Mesenchymal stem cell (in vitro differentiated cells and primary cell): ENCODE measurements at regions not wholly inside any gene's neighbourhood (a gene's known extent, or its start where the extent isn't known, plus 50 kb on each side); places are given as distances from the start of the nearest gene placed in this dataset.
A peak's percentile ranks its signal among the peaks of the same experiment; 100 is the strongest.

Source experiments
- DNase-seq: peaks from one replicate; pipeline ENCODE4 v3.0.0-alpha.2; 2013
- H2AFZ ChIP-seq: one replicate; pipeline ENCODE4 v1.6.1; 2013; ENCODE audit warnings: low read depth, mild to moderate bottlenecking, control low read depth, inconsistent platforms, low read length, moderate library complexity
- H2AK5ac ChIP-seq: 2 replicates; pipeline ENCODE4 v1.6.1; 2013; ENCODE audit warnings: low read length, moderate library complexity, mild to moderate bottlenecking, inconsistent platforms; ENCODE audit not compliant: severe bottlenecking
- H2BK120ac ChIP-seq: one replicate; pipeline ENCODE4 v1.6.1; 2013; ENCODE audit warnings: low read depth, mild to moderate bottlenecking, inconsistent platforms, low read length, moderate library complexity
- H2BK12ac ChIP-seq, 2 experiments: one replicate each; pipeline ENCODE4 v1.6.1; 2013; ENCODE audit warnings: inconsistent platforms in 2 of 2, low read length in 2 of 2, mild to moderate bottlenecking in 2 of 2, moderate library complexity in 2 of 2, control low read depth in 1 of 2
- H2BK15ac ChIP-seq: one replicate; pipeline ENCODE4 v1.6.1; 2013; ENCODE audit warnings: mild to moderate bottlenecking, low read depth, inconsistent platforms; ENCODE audit not compliant: poor library complexity, severe bottlenecking
- H2BK5ac ChIP-seq: 2 replicates; pipeline ENCODE4 v1.6.1; 2013; ENCODE audit warnings: low read depth, mild to moderate bottlenecking, low read length, control low read depth, inconsistent platforms; ENCODE audit not compliant: poor library complexity, severe bottlenecking
- H3K14ac ChIP-seq, 2 experiments: one replicate each; pipeline ENCODE4 v1.6.1; 2013; ENCODE audit warnings: inconsistent platforms in 2 of 2, low read length in 2 of 2, control low read depth in 1 of 2, mild to moderate bottlenecking in 1 of 2, moderate library complexity in 1 of 2
- H3K18ac ChIP-seq, 2 experiments: one replicate each; pipeline ENCODE4 v1.6.1; 2013; ENCODE audit warnings: inconsistent platforms in 2 of 2, low read length in 2 of 2, control low read depth in 1 of 2, low read depth in 1 of 2, mild to moderate bottlenecking in 1 of 2
- H3K23ac ChIP-seq, 2 experiments: one replicate each; pipeline ENCODE4 v1.6.1; 2013; ENCODE audit warnings: inconsistent platforms in 2 of 2, low read length in 2 of 2, mild to moderate bottlenecking in 2 of 2, moderate library complexity in 2 of 2, control low read depth in 1 of 2
- H3K27ac ChIP-seq: 2 replicates; pipeline ENCODE4 v1.5.1; 2013; ENCODE audit warnings: mild to moderate bottlenecking, moderate library complexity, low read length, control low read depth, inconsistent platforms; ENCODE audit not compliant: poor library complexity, severe bottlenecking
- H3K27me3 ChIP-seq, 2 experiments: 2 replicates each; pipeline versions ENCODE4 v1.6.1 to v1.7.0; 2013; ENCODE audit warnings: low read length in 2 of 2, mild to moderate bottlenecking in 2 of 2, moderate library complexity in 2 of 2, control low read depth in 1 of 2, inconsistent platforms in 1 of 2; ENCODE audit not compliant: control insufficient read depth in 1 of 2, insufficient read depth in 1 of 2
- H3K36me3 ChIP-seq, 2 experiments: 2 replicates each; pipeline versions ENCODE4 v1.6.1 to v1.7.0; 2013; ENCODE audit warnings: low read length in 2 of 2, control low read depth in 1 of 2, inconsistent platforms in 1 of 2, low read depth in 1 of 2, mild to moderate bottlenecking in 1 of 2; ENCODE audit not compliant: insufficient read depth in 2 of 2, control insufficient read depth in 1 of 2
- H3K4ac ChIP-seq, 2 experiments: one replicate each; pipeline ENCODE4 v1.6.1; 2013; ENCODE audit warnings: inconsistent platforms in 2 of 2, low read length in 2 of 2, mild to moderate bottlenecking in 2 of 2, moderate library complexity in 2 of 2, control low read depth in 1 of 2, low read depth in 1 of 2
- H3K4me1 ChIP-seq: 2 replicates; pipeline ENCODE4 v1.6.1; 2013; ENCODE audit warnings: low read depth, low read length, control low read depth; ENCODE audit not compliant: control insufficient read depth, insufficient read depth
- H3K4me2 ChIP-seq: 2 replicates; pipeline ENCODE4 v1.6.1; 2013; ENCODE audit warnings: low read length, mild to moderate bottlenecking, inconsistent platforms; ENCODE audit not compliant: poor library complexity, severe bottlenecking
- H3K4me3 ChIP-seq, 2 experiments: 2 replicates each; pipeline versions ENCODE4 v1.5.1 to v1.7.0; 2013; ENCODE audit warnings: low read length in 2 of 2, mild to moderate bottlenecking in 2 of 2, control low read depth in 1 of 2, low read depth in 1 of 2; ENCODE audit not compliant: insufficient read depth in 1 of 2
- H3K79me1 ChIP-seq: replicated peaks from 2 replicates; pipeline ENCODE4 v1.6.1; 2013; ENCODE audit warnings: mild to moderate bottlenecking, control low read depth, low read length, inconsistent platforms; ENCODE audit not compliant: poor library complexity, severe bottlenecking
- H3K9ac ChIP-seq: 2 replicates; pipeline ENCODE4 v1.7.0; 2013; ENCODE audit warnings: mild to moderate bottlenecking, low read length, moderate library complexity
- H3K9me3 ChIP-seq: 2 replicates; pipeline ENCODE4 v1.7.0; 2013; ENCODE audit warnings: mild to moderate bottlenecking, low read length; ENCODE audit not compliant: control insufficient read depth
- H4K8ac ChIP-seq: one replicate; pipeline ENCODE4 v1.6.1; 2013; ENCODE audit warnings: inconsistent platforms, mild to moderate bottlenecking, low read length, moderate library complexity
- H4K91ac ChIP-seq: one replicate; pipeline ENCODE4 v1.6.1; 2013; ENCODE audit warnings: mild to moderate bottlenecking, low read length, inconsistent platforms
- WGBS: methylation state at CpG from one replicate; pipeline ENCODE4 v1.1.7; 2013; ENCODE audit warnings: mixed read lengths; 5-methylcytosine and 5-hydroxymethylcytosine counted together

DNA sequence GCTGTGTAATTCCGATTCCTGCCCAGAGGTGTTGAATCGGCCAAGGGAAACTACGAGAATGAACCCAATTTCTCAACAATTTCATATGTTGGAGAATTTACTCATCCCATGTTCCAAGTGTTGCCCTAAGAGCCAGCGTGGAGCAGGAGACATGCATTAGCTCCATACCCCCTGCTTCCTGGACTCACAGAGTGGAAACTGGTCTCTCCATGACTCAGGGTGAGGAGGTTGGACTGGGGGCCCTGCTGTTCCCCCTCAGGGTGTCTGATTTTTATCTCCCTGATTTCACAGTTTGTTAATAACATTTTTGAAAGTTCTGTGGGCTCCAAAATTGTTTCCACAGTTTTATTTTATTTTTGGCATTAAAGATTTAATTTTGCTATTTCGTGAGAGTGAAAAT, 183.0 kb upstream of the SFRP2 start:
- H4K8ac ChIP-seq = no peak overlapping the region
- no peak overlapping the region for H2BK15ac ChIP-seq
- no peak overlapping the region for H2AFZ ChIP-seq
- no peaks in the 10 kb centered on the region for H3K4me1 ChIP-seq
- peaks cover 11% of the 10 kb centered on the region for H3K9me3 ChIP-seq
- H3K27ac ChIP-seq = no peak overlapping the region
- H3K4ac ChIP-seq = no peak overlapping the region
- no peak overlapping the region for H3K4me2 ChIP-seq
- WGBS = 93% methylated on average over 5 of the region's 5 CpGs
- no peak overlapping the region for H2AK5ac ChIP-seq
- no peak overlapping the region for H3K23ac ChIP-seq
- no peak for DNase-seq
- no peaks in the 10 kb centered on the region for H3K27me3 ChIP-seq
- peak overlapping the region in 1 of 2 experiments; percentile 28 for H3K18ac ChIP-seq
- H3K4me3 ChIP-seq = no peak overlapping the region
- H3K9ac ChIP-seq = no peak overlapping the region
- H3K14ac ChIP-seq = no peak overlapping the region
- no peaks in the 10 kb centered on the region for H3K79me1 ChIP-seq
- no peak overlapping the region for H2BK120ac ChIP-seq
- no peak overlapping the region for H2BK12ac ChIP-seq
- no peaks in the 10 kb centered on the region for H3K36me3 ChIP-seq
- H2BK5ac ChIP-seq = no peak overlapping the region
- H4K91ac ChIP-seq = no peak overlapping the region

- H3K9me3 ChIP-seq = peaks cover 11% of the 10 kb centered on the region
- H3K4me1 ChIP-seq = no peaks in the 10 kb centered on the region
- H2BK120ac ChIP-seq = no peak overlapping the region
- H3K14ac ChIP-seq = no peak overlapping the region
- H3K4me2 ChIP-seq = no peak overlapping the region
- no peak overlapping the region for H3K23ac ChIP-seq
- H3K27me3 ChIP-seq = no peaks in the 10 kb centered on the region
- H3K4me3 ChIP-seq = no peak overlapping the region
- H2BK15ac ChIP-seq = no peak overlapping the region
- no peak overlapping the region for H3K27ac ChIP-seq
- no peak overlapping the region for H4K8ac ChIP-seq
- no peak overlapping the region for H3K18ac ChIP-seq
- no peak overlapping the region for H2AK5ac ChIP-seq
- DNase-seq = no peak
- peak overlapping the region; percentile 16 for H3K9ac ChIP-seq
- H3K36me3 ChIP-seq = no peaks in the 10 kb centered on the region
- H2BK12ac ChIP-seq = no peak overlapping the region
- no peak overlapping the region for H2BK5ac ChIP-seq
- no peak overlapping the region for H2AFZ ChIP-seq
- WGBS = 100% methylated on average over 1 of the region's 2 CpGs
- H3K79me1 ChIP-seq = no peaks in the 10 kb centered on the region
- H3K4ac ChIP-seq = no peak overlapping the region
- no peak overlapping the region for H4K91ac ChIP-seq
These were observed 181.3 kb upstream of the SFRP2 start for GRCh38 chr4:153970169-153970568.

DNA sequence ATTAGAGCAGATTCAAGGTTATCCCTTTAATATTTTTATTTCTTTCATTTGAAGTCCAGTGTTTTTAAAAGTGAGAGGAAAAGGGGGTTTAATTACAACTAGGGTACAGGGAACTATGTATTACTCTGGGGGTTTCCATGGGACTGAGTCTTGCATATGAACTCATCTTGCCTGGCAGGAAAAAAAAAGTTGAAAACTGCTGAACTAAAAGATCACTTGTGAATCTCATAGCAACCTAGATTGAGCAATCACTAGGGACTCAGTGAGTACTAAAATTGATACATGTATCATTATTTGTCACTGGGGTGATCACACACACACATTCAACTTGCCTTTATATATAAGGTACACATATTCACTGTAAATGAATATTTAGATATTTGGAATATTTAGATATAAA, 180.7 kb upstream of the SFRP2 start:
- Histone ChIP-seq H3K4me2 (no peak overlapping the region), H2BK120ac (no peak overlapping the region), H3K27ac (no peak overlapping the region), H3K9ac (peak overlapping the region; percentile 16), H3K4ac (no peak overlapping the region), H2BK5ac (no peak overlapping the region), H3K9me3 (peaks cover 5% of the 10 kb centered on the region), H3K27me3 (no peaks in the 10 kb centered on the region), H3K4me1 (no peaks in the 10 kb centered on the region), H3K4me3 (no peak overlapping the region), H3K14ac (no peak overlapping the region), H2AFZ (no peak overlapping the region), H3K79me1 (no peaks in the 10 kb centered on the region), H3K36me3 (no peaks in the 10 kb centered on the region), H2BK12ac (no peak overlapping the region), H3K18ac (no peak overlapping the region), H2BK15ac (no peak overlapping the region), H2AK5ac (no peak overlapping the region), H4K91ac (no peak overlapping the region), H3K23ac (no peak overlapping the region), H4K8ac (no peak overlapping the region)
- DNase-seq = no peak

DNA sequence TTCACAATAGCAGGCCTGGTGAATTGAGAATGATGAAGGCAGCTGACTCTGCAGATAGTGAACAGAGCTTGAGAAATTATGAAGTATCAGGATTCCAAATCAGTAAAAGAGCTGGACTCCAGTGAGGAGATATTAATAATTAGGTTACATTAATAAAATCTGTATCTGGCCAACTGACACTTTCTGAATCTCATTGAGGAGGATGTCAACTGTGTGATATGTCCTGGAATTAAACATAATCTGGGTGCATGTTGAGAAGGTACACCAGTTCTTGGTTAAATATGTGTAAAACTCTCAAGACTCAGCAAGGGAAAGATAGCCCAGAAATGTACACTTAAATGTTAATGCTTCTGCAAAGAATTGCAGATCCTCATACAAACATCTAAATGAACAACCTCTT, 177.8 kb upstream of the SFRP2 start:
- Histone ChIP-seq H2BK12ac (no peak overlapping the region), H3K9me3 (no peaks in the 10 kb centered on the region), H2BK15ac (no peak overlapping the region), H3K4me2 (no peak overlapping the region), H3K36me3 (no peaks in the 10 kb centered on the region), H3K27me3 (no peaks in the 10 kb centered on the region), H3K9ac (no peak overlapping the region), H3K23ac (no peak overlapping the region), H3K27ac (no peak overlapping the region), H3K4me3 (no peak overlapping the region), H3K18ac (no peak overlapping the region), H2AFZ (no peak overlapping the region), H3K79me1 (no peaks in the 10 kb centered on the region), H2AK5ac (no peak overlapping the region), H3K14ac (no peak overlapping the region), H3K4ac (no peak overlapping the region), H3K4me1 (peaks cover 3% of the 10 kb centered on the region), H4K91ac (no peak overlapping the region), H2BK120ac (no peak overlapping the region), H4K8ac (no peak overlapping the region), H2BK5ac (no peak overlapping the region)
- DNase-seq = no peak
